ENCODE measurements at regions not wholly inside any gene's neighbourhood (a gene's known extent, or its start where the extent isn't known, plus 50 kb on each side); places are given as distances from the start of the nearest gene placed in this dataset.
A peak's percentile ranks its signal among the peaks of the same experiment; 100 is the strongest.
"Not testable (repeated sequence)": the region's sequence is repeated elsewhere in the genome, so short reads cannot be mapped to it uniquely, and the experiment has no call there.

GRCh38 chr7:32816409-32816948, 75.1 kb downstream of the KBTBD2 start:
- H3K36me3 Mint-ChIP-seq (ENCODE audit: low read depth); H3K9me3 Mint-ChIP-seq (ENCODE audit: low read depth); H3K4me1 Mint-ChIP-seq (ENCODE audit: low read depth); DNase-seq (ENCODE audit: low spot score); H3K27me3 Mint-ChIP-seq (ENCODE audit: low read depth); H3K27ac Mint-ChIP-seq (ENCODE audit: unreplicated experiment); H3K4me3 Mint-ChIP-seq (ENCODE audit: unreplicated experiment): not testable (repeated sequence)

- not testable (repeated sequence) for H3K9me3 Mint-ChIP-seq (ENCODE audit: low read depth); H3K27me3 Mint-ChIP-seq (ENCODE audit: low read depth); H3K4me3 Mint-ChIP-seq (ENCODE audit: unreplicated experiment); DNase-seq (ENCODE audit: low spot score); H3K36me3 Mint-ChIP-seq (ENCODE audit: low read depth); H3K27ac Mint-ChIP-seq (ENCODE audit: unreplicated experiment); H3K4me1 Mint-ChIP-seq (ENCODE audit: low read depth)
Observed at GRCh38 chr7:32814779-32815178, 76.8 kb downstream of the KBTBD2 start.

GRCh38 chr7:32809871-32810270, 81.7 kb downstream of the KBTBD2 start:
- Mint-ChIP-seq H3K27me3 (ENCODE audit: low read depth) (no peaks in the 10 kb centered on the region), H3K9me3 (ENCODE audit: low read depth) (no peaks in the 10 kb centered on the region), H3K4me1 (ENCODE audit: low read depth) (peaks cover 5% of the 10 kb centered on the region), H3K27ac (ENCODE audit: unreplicated experiment) (no peak overlapping the region), H3K4me3 (ENCODE audit: unreplicated experiment) (no peak overlapping the region), H3K36me3 (ENCODE audit: low read depth) (no peaks in the 10 kb centered on the region)
- TF ChIP-seq, protein P1, sequence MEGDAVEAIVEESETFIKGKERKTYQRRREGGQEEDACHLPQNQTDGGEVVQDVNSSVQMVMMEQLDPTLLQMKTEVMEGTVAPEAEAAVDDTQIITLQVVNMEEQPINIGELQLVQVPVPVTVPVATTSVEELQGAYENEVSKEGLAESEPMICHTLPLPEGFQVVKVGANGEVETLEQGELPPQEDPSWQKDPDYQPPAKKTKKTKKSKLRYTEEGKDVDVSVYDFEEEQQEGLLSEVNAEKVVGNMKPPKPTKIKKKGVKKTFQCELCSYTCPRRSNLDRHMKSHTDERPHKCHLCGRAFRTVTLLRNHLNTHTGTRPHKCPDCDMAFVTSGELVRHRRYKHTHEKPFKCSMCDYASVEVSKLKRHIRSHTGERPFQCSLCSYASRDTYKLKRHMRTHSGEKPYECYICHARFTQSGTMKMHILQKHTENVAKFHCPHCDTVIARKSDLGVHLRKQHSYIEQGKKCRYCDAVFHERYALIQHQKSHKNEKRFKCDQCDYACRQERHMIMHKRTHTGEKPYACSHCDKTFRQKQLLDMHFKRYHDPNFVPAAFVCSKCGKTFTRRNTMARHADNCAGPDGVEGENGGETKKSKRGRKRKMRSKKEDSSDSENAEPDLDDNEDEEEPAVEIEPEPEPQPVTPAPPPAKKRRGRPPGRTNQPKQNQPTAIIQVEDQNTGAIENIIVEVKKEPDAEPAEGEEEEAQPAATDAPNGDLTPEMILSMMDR (IDR thresholded peaks at IDR 0.05) = no peak
- DNase-seq (ENCODE audit: low spot score) = no peak

DNA sequence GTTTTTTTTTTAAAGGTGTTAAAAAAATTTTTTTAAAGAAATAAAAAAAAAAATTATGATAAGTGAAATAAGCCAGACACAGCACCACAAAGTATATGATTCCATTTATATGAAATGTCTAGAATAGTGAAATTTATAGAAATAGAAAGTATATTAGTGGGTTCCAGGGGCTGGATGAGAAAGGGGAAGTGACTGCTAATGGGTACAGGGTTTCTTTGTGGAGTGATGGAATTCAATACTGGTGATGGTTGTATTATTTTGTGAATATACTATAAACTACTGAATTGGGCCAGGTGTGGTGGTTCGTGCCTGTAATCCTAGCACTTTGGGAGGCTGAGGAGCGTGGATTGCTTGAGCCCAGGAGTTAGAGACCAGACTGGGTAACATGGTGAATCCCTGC, 82.2 kb downstream of the KBTBD2 start:
- H3K9me3 Mint-ChIP-seq (ENCODE audit: low read depth) = no peaks in the 10 kb centered on the region
- H3K4me1 Mint-ChIP-seq (ENCODE audit: low read depth) = peaks cover 5% of the 10 kb centered on the region
- H3K27ac Mint-ChIP-seq (ENCODE audit: unreplicated experiment) = no peak overlapping the region
- no peaks in the 10 kb centered on the region for H3K36me3 Mint-ChIP-seq (ENCODE audit: low read depth)
- DNase-seq (ENCODE audit: low spot score) = no peak
- H3K4me3 Mint-ChIP-seq (ENCODE audit: unreplicated experiment) = no peak overlapping the region
- H3K27me3 Mint-ChIP-seq (ENCODE audit: low read depth) = no peaks in the 10 kb centered on the region
- TF ChIP-seq, protein P1 (IDR thresholded peaks at IDR 0.05) = no peak

DNA sequence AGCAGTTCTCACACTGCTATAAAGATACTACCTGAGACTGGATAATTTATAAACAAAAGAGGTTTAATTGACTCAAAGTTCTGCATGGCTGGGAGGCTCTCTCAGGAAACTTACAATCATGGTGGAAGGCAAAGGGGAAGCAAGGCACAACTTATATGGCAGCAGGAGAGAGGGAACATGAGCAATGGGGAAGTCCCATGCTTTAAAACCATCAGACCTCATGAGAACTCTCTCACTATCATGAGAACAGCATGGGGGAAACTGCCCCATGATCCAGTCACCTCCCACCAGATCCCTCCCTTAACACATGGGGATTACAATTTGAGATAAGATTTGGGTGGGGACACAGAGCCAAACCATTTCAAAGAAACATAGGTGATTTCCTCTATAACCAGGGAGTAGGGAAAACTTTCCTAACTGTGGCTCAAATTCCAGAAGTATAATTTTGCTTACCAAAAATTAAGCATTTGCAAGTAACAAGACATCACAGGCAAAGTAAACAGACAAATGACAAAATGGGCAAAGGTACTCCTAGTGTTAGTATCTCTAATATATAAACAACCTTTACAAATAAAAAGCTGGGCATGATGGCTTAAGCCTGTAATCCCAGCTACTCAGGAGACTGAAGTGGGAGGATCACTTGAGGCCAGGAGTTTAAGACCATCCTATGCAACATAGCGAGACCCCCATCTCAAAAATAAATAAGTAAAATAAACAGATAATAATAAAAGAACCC, 88.0 kb downstream of the KBTBD2 start:
- H3K4me1 Mint-ChIP-seq (ENCODE audit: low read depth) = peaks cover 5% of the 10 kb centered on the region
- TF ChIP-seq, protein P1 (IDR thresholded peaks at IDR 0.05) = no peak
- no peaks in the 10 kb centered on the region for H3K27me3 Mint-ChIP-seq (ENCODE audit: low read depth)
- H3K4me3 Mint-ChIP-seq (ENCODE audit: unreplicated experiment) = no peak overlapping the region
- no peak overlapping the region for H3K27ac Mint-ChIP-seq (ENCODE audit: unreplicated experiment)
- DNase-seq (ENCODE audit: low spot score) = no peak
- peaks cover 4% of the 10 kb centered on the region for H3K9me3 Mint-ChIP-seq (ENCODE audit: low read depth)
- no peaks in the 10 kb centered on the region for H3K36me3 Mint-ChIP-seq (ENCODE audit: low read depth)

- Mint-ChIP-seq H3K27ac (ENCODE audit: unreplicated experiment) (no peak overlapping the region), H3K36me3 (ENCODE audit: low read depth) (no peaks in the 10 kb centered on the region), H3K4me3 (ENCODE audit: unreplicated experiment) (no peak overlapping the region), H3K9me3 (ENCODE audit: low read depth) (peaks cover 4% of the 10 kb centered on the region), H3K4me1 (ENCODE audit: low read depth) (peaks cover 5% of the 10 kb centered on the region), H3K27me3 (ENCODE audit: low read depth) (no peaks in the 10 kb centered on the region)
- DNase-seq (ENCODE audit: low spot score) = no peak
- TF ChIP-seq, protein P1 (IDR thresholded peaks at IDR 0.05) = no peak
Observed at GRCh38 chr7:32802305-32802910, 89.2 kb downstream of the KBTBD2 start.

DNA sequence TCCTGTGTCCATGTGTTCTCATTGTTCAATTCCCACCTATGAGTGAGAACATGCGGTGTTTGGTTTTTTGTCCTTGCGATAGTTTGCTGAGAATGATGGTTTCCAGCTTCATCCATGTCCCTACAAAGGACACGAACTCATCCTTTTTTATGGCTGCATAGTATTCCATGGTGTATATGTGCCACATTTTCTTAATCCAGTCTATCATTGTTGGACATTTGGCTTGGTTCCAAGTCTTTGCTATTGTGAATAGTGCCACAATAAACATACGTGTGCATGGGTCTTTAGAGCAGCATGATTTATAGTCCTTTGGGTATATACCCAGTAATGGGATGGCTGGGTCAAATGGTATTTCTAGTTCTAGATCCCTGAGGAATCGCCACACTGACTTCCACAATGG, 98.5 kb downstream of the KBTBD2 start:
- not testable (repeated sequence) for H3K27ac Mint-ChIP-seq (ENCODE audit: unreplicated experiment); H3K9me3 Mint-ChIP-seq (ENCODE audit: low read depth); DNase-seq (ENCODE audit: low spot score); H3K36me3 Mint-ChIP-seq (ENCODE audit: low read depth); H3K27me3 Mint-ChIP-seq (ENCODE audit: low read depth); H3K4me3 Mint-ChIP-seq (ENCODE audit: unreplicated experiment)
- H3K4me1 Mint-ChIP-seq (ENCODE audit: low read depth) = peaks cover 31% of the 10 kb centered on the region

- not testable (repeated sequence) for H3K27me3 Mint-ChIP-seq (ENCODE audit: low read depth); H3K4me3 Mint-ChIP-seq (ENCODE audit: unreplicated experiment); H3K36me3 Mint-ChIP-seq (ENCODE audit: low read depth); DNase-seq (ENCODE audit: low spot score); H3K9me3 Mint-ChIP-seq (ENCODE audit: low read depth)
- peak overlapping the region; percentile 92 for H3K27ac Mint-ChIP-seq (ENCODE audit: unreplicated experiment)
- peaks cover 33% of the 10 kb centered on the region for H3K4me1 Mint-ChIP-seq (ENCODE audit: low read depth)
Observed at GRCh38 chr7:32790766-32791430, 100.7 kb downstream of the KBTBD2 start.
